GM18517 (cell line): ENCODE measurements at regions not wholly inside any gene's neighbourhood (a gene's known extent, or its start where the extent isn't known, plus 50 kb on each side); places are given as distances from the start of the nearest gene placed in this dataset.
"Not testable (repeated sequence)": the region's sequence is repeated elsewhere in the genome, so short reads cannot be mapped to it uniquely, and the experiment has no call there.

Source experiments
- ATAC-seq: cut with Tn5 transposase; IDR thresholded peaks from one replicate; pipeline ENCODE4 v1.9.1; 2021; ENCODE audit warnings: mild to moderate bottlenecking, moderate library complexity; ENCODE audit not compliant: unreplicated experiment

- no peak for ATAC-seq
Observed at GRCh38 chr3:103829723-103830326, 1395.0 kb downstream of the ZPLD1 start.

DNA sequence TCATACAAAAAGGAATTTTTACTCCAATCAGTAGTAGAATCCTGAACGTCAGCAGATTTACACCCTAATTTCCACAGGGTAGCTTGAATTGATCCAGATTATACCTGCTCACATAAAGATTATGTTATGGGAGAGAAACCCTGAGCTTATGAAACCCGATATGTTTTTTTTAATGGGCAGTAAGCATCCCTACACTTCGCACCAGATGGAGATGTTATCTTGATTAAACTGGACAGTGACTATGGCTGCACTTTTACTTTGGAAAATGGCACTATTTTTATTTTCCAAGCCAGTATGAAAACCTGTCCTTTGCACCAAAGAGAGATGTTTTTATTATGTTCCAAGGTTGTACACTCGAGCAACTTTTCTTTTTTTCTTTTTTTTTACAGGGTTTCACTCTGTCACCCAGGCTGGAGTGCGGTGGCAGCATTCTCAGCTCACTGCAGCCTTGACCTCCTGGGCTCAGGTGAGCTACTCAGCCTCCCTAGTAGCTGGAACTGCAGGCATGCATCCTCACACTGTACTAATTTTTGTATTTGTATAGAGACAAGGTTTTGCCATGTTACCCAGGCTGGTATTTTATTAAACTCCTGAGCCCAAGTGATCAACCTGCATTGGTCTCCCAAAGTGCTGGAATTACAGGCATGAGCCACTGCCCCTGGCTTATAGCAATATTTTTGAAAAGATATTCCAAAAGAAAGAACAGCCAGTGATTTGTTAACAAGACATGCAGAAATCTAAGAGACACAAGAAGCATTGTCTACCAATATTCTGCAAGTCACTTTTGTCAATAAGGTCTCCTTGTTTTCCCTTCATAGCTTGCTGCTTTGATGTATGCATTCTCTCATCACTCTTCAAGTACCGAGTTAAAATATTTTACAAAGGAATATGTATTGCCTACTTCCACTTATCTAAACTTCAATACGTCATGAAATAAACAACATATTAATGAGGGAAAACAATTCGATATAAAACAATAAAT lies 1412.6 kb downstream of the ZPLD1 start:
- no peak for ATAC-seq

DNA sequence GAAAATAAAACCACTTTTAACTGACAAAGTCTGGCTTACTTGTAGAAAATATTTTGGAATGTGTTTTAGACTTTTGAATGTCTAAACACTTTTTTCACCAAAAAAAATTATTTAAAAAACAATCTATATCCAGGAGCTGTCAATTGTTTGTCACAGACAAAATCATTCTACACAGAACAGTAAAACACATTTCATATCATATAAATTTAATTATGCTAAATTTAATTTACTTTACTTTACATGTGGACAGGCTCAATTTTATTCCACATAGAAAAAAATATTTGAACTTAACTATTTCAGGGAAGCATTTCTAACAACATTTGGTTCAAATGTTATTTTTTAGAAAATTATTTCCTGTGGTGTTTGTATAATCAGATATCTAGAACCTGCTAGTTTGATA lies 1417.0 kb downstream of the ZPLD1 start:
- no peak for ATAC-seq

DNA sequence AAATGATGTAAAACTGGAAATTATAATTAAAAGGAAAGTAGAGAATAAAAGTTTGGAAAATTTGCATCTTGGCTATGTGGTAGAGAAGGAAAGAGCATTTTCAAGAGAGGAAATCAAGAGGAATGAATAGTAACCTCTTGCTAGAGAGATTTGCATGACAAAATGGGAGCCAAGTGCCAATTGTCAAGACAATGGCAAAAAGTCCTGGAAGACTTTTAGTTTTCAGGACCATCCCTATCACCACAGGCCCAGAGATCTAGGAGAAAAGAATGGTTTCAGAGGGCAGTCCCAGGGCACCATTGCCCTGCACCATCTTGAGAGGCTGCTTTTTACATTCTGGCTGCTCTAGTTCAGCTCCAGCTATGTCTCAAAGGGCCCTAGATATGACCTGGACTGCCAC lies 1427.6 kb downstream of the ZPLD1 start:
- ATAC-seq, result no peak

DNA sequence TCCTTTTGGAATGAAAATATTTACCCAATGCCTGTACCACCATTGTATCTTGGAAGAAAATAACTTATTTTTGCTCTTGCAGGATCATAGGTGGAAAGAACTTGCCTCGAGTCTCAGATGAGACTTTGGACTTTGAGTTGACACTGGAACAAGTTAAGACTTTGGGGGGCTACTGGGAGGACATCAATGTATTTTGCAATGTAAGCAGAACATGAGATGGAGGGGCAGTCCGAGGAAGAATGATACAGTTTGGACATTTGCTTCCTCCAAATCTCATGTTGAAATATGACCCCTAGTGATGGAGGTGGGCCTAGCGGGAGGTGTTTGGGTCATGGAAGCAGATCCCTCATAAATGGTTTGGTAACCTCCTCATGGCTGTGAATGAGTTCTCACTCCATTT lies 1428.6 kb downstream of the ZPLD1 start:
- ATAC-seq, result no peak

DNA sequence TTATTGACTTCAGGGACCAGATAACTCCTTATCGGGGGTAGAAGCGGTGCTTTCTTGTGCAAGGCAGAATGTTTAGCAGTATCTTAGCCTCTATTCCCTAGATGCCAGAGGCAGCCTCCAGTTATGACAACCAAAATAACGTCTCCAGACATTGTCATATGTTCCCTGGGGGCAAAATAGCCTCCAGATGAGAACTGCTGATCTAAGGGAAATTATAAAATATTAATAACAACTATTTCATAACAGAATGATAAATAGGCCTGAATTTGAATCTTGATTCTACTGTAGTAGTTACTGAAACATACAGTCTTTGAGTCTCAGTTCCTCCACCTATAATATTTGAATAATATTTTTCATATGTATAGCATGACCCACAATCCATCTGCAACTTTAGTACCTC lies 1431.3 kb downstream of the ZPLD1 start:
- ATAC-seq, result no peak

DNA sequence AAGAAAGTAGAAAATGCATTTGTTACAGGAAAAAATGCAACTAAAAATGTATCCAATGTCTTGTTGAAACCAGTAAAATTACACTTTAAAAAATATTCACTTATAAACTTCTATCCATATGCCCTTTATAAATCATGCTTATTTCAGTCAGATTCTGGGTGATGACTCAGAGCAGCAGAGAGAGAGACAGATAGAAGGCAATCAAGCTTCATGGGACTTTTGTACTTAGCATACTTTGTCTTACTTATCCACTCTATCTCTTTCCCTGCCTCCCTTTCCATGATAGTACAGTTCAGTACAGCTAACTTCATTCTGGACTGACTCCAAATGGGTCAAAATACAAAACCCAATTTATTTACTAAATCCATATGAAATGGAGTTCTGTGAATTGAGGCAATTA lies 1438.2 kb downstream of the ZPLD1 start:
- no peak for ATAC-seq

GRCh38 chr3:103873897-103874545 lies 1439.2 kb downstream of the ZPLD1 start:
- no peak for ATAC-seq

DNA sequence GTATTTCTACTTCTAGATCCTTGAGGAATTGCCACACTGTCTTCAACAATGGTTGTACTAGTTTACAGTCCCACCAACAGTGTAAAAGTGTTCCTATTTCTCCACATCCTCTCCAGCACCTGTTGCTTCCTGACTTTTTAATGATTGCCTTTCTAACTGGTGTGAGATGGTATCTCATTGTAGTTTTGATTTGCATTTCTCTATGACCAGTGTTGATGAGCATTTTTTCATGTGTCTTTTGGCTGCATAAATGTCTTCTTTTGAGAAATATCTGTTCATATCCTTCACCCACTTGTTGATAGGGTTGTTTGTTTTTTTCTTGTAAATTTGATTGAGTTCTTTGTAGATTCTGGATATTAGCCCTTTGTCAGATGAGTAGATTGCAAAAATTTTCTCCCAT lies 1447.0 kb downstream of the ZPLD1 start:
- ATAC-seq, result not testable (repeated sequence)

DNA sequence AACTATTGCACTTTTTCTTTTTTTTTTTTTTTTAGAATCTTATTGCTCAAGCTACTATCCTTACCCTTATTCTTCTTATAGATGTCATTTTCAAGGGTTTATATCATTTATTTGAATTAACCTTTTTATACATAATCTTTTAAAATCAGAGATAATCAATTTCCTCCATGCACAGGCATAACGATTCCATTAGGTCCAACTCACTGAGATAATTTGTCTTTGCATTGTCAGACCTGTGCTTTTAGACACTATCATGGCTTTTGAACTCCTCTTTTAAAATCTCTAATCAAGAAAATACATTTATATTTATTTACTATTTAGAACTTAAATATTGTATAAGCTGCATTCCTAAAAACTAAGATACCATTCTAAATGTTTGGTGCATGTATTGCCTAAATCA lies 1454.9 kb downstream of the ZPLD1 start:
- ATAC-seq, result no peak

DNA sequence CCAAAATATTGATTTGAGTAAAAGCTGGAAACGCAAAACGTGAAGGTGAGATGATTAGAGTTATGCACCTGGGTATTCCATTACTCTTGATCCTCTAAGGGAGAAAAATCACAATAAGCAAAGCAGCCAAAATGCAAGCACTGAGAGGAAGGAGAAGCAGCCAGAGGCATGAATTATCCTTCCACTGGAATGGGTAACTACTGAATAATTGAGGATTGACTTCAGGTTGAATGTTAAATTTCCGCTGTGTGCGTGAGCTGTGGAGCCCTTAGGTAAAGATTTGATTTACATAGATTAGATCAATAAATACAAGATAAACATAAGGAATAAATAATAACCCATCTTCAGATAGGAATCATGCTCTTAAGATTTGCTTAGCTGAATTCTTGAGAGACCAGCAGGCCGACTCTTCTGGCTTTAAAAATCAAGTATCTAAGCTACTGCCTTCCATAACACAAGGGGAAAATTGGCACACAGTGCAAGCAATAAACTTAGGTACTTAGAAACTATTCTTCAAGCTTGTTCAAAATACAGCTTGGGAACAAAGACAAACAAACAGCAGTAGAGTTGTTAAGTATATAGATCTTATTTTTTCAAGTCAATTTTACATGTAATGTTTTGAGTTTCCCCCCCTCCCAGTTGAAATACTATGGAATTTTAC lies 1459.5 kb downstream of the ZPLD1 start:
- no peak for ATAC-seq

- no peak for ATAC-seq
Observed at GRCh38 chr3:103899328-103899727, 1464.5 kb downstream of the ZPLD1 start.

DNA sequence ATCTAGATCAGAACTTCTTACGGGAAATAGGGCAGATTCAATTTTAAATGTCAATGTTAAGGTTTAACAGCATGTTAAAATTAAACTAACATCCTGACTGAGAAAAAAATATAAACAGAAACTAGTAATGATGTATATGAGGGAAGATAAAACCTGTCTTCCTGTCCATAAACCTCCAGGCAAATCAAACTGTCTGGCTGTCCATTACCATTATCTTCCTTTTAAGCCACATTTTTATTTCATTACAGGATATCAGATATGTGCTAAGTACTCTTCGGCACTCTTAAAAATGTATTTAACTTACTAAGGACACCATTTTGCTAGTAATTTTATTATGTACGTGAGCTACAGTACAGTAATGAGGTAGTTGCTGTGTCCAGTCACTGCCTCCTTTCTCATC lies 1461.7 kb upstream of the ALCAM start:
- ATAC-seq, result no peak

DNA sequence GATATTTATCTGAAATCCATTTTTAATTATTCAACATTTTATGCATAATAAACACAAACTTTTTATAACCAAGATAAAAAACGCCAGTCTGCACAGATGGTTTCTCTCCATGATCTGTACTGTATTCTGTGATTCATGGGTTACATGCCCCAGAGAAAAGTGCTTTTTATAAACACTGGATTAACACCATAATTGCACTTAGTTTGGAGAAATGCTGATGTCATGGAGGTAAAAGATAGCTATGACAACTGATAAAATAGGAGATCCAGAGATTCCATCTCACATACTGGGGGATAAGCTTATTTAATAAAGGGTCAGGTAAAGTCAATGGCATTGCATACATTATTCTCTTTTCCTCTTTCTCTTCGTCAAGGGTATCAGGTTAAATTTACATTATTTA lies 1460.4 kb upstream of the ALCAM start:
- no peak for ATAC-seq

GRCh38 chr3:103906808-103907207 lies 1459.9 kb upstream of the ALCAM start:
- no peak for ATAC-seq

DNA sequence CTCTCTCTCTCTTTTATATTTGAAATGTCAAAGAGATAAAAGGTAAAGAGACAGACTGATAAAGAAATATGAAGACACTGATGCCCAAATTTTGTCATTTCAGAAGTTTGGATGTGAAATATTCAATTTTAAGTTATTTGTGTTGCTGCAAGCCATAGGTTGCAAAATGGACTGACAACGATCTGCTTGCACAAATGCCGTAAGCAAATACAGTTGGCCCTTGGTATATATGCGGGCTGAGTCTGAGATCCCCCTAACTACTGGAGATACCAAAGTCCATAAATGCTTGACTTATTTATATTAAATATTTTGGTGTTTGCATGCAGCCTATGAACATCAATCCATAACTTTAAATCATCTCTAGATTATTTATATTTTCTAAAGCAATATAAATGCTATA lies 1459.1 kb upstream of the ALCAM start:
- no peak for ATAC-seq

GRCh38 chr3:103909395-103909794 lies 1457.3 kb upstream of the ALCAM start:
- ATAC-seq, result no peak

- no peak for ATAC-seq
Observed at GRCh38 chr3:103918336-103918735, 1448.4 kb upstream of the ALCAM start.

- no peak for ATAC-seq
Observed at GRCh38 chr3:103919327-103919726, 1447.4 kb upstream of the ALCAM start.

DNA sequence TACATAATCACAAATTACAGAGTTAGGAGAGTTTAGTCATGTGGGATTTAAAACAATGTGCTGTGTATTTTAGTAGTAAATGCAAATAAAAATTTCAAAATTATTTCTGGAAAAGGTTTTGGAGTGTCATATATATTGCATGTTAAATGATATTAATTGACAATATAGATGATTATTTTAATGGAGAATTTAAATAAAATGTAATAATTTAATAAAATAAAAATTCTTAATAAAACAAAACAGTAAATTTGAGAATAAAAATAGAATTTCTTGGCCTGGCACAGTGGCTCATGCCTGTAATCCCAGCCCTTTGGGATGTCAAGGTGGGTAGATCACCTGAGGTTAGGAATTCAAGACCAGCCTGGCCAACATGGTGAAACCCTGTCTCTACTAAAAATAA lies 1442.8 kb upstream of the ALCAM start:
- no peak for ATAC-seq

DNA sequence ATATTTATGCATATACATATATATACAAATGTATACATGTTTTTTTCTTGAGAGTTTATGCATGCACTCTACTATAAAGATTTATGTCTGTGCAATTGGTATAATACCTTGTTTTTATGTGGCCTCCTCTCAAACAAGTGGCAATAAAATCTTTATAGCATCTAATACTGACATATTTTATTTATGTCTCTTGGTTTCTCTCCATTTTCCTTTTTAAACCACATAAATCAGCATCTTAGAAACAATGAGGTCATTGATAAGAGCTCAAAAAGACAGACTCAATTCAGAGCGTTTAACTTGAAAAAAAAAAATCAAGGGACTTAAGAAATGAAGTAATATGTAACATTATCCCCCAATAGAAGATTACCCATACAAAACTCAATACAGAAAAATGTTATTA lies 1442.2 kb upstream of the ALCAM start:
- ATAC-seq, result no peak
